ENCODE measurements at regions not wholly inside any gene's neighbourhood (a gene's known extent, or its start where the extent isn't known, plus 50 kb on each side); places are given as distances from the start of the nearest gene placed in this dataset.

- DNase-seq (ENCODE audit: low spot score), result no peak
Observed at GRCh38 chr19:33866696-33867095, 70.0 kb downstream of the KCTD15 start.

DNA sequence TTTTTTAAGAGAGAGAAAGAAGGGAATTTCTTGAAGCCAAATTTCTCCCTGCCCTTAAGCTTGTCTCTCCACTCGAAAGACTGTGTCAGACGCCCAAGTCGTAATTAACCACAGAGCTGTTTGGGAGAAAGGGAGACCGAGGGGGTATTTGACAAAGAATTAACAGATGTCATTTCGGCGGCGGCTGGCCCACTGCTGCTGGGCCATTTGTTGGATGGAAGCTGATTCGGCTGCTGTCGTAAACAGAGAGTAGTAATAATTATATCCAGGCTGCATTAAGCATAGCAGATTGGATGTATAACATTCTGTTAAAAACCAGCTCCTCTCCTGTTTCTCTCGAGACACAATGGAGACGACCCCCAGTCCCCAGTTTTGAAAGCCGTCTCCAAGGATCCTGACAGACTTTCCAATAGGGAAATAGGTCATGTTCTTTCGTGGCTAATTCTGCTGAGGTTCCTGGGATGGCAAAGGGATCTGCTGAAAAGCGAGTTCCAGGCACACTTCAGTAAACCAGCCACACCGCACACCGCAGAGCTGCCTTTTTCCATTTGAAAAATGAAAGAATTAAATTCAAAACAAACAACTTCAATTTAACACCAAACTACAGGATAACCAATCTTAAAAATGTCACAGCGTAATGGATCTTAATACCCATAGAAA is 71.5 kb downstream of the KCTD15 start:
- DNase-seq (ENCODE audit: low spot score), result no peak

- no peak for DNase-seq (ENCODE audit: low spot score)
Observed at GRCh38 chr19:33868788-33869412, 72.2 kb downstream of the KCTD15 start.

DNA sequence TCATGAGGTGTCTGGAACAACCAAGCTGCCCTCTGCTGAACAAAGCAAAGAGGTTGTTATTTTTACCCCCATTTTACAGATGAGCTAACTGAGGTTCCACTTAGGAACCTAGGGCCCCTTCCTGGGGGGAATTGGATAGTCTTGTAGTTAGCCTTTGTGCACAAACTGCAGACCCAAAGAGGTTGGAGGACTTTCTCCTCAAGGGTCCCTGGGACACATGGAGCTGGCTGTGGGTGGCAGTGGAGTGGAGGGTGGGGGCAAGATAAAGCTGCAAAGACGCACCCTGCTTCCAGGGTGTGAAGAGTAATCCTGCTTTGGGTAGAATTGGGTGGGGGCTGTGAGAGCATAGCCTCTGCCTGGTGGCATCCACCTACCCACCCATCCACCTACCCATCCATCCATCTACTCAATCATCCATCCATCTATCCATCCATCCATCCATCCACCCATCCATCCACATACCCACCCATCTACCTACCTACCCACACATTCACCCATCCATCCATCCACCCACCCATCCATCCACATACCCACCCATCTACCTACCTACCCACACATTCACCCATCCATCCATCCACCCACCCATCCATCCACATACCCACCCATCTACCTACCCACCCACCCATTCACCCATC is 73.7 kb downstream of the KCTD15 start:
- DNase-seq (ENCODE audit: low spot score), result peak; percentile 3

DNA sequence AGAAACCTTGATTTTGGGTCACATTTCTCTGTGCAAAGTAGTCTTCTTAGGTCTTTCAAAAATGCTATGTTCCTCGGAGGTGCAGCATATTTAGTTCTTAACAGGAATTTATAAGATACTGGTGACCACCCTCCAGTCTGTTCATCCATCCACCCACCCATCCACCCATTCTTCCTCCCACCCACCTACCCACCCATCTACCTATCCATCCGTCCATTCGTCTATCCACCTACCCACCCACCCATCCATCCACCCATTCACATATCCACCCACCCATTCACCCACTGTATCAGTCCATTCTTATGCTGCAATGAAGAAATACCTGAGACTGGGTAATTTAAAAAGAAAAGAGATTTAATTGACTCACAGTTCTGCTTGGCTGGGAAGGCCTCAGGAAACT is 74.9 kb downstream of the KCTD15 start:
- DNase-seq (ENCODE audit: low spot score), result no peak

GRCh38 chr19:33872445-33873320 is 76.0 kb downstream of the KCTD15 start:
- DNase-seq (ENCODE audit: low spot score), result peak; percentile 3

DNA sequence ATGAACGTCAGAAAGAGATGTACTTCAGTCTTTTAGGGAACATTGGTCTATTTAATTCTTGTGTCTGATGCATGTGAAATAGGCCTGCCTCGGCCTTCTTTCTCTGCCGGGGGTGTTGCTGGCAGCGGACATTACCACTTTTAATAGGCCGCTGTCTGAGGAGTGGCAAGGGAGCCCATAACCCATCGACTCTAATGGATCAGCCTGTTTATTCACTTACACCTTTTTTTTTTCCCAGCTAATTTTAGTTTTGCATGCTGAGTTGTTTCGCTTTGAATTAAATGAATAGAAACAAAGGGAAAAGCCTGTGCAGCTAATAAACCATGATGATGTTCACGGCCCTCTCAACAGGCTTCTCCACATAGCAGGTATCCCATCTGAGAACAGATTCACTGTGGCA is 78.4 kb downstream of the KCTD15 start:
- DNase-seq (ENCODE audit: low spot score), result no peak

DNA sequence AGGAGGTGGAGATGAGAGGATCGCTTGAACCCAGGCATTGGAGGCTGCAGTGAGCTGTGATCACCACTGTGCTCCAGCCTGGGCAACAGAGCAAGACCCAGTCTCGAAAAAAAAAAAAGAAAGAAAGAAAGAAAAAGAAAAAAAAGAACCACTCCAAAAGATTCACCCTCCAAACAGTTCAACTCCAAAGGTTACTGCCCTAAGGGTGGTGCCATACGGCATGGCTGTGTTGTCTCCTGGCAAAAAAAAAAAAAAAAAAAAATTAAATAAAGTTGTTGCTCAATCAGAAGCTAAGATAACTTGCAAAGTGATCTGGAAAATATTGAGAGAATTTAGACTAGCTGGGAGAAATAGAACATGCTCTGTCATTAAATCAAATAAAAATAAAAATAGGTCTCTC is 79.5 kb downstream of the KCTD15 start:
- DNase-seq (ENCODE audit: low spot score), result no peak

GRCh38 chr19:33878030-33878544 is 81.4 kb downstream of the KCTD15 start:
- no peak for DNase-seq (ENCODE audit: low spot score)

- DNase-seq (ENCODE audit: low spot score), result no peak
Observed at GRCh38 chr19:33878910-33879810, 82.5 kb downstream of the KCTD15 start.

- DNase-seq (ENCODE audit: low spot score), result peak; percentile 18
Observed at GRCh38 chr19:33879818-33880575, 83.3 kb downstream of the KCTD15 start.

- no peak for DNase-seq (ENCODE audit: low spot score)
Observed at GRCh38 chr19:33883859-33884519, 87.3 kb downstream of the KCTD15 start.

- no peak for DNase-seq (ENCODE audit: low spot score)
Observed at GRCh38 chr19:33885236-33885635, 88.6 kb downstream of the KCTD15 start.

DNA sequence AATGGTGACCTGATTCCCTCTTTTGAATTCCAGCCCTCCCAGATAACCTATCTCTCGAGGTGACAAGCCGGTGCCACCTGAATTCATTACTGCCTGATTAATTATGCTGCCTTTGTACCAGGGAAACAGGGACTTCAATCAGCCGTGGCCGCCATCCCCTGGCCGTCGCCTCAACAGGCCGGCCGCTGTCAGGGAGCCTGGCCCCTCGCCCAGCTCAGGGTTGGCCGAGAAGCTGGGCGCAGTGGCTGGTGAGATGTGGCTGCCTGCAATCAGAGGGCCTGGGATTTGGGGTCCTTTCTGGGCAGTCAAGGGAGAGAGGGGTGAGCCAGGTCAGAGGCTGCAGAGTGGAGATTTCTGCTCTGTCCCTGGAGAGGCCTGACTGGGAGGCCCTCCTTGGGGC is 91.2 kb downstream of the KCTD15 start:
- DNase-seq (ENCODE audit: low spot score), result peak; percentile 9

GRCh38 chr19:33888665-33889064 is 92.0 kb downstream of the KCTD15 start:
- DNase-seq (ENCODE audit: low spot score), result peak; percentile 5

GRCh38 chr19:33890569-33890968 is 93.9 kb downstream of the KCTD15 start:
- DNase-seq (ENCODE audit: low spot score), result no peak

- no peak for DNase-seq (ENCODE audit: low spot score)
Observed at GRCh38 chr19:33891773-33892172, 95.1 kb downstream of the KCTD15 start.

DNA sequence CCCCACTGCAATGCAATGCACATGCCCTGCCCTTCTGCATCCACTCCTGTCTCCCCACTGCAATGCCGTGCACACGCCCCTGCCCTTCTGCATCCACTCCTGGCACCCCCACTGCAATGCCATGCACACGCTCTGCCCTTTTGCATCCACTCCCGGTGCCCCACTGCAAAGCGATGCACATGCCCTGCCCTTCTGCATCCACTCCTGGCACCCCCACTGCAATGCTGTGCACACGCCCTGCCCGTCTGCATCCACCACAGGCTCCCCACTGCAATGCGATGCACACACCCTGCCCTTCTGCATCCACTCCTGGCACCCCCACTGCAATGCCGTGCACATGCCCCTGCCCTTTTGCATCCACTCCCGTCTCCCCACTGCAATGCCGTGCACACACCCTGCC is 98.1 kb downstream of the KCTD15 start:
- no peak for DNase-seq (ENCODE audit: low spot score)

DNA sequence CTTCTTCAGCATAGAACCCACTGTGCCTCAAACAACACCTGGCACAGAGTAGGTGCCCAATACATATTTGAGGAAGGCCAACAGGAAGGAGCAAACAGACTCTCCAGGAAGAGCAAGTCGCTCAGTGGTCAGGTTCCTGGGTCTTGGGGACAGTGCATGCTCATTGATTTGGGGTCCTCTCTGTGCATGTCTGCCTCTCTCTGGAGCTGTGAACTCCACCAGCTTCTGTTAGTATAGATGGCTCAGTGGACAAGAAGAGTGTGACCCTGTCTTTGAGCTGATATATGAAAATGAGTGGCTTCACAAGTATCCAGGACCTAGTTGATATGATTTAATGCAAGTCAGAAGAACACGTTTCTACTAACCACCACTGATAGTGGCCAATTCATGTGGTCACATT is 98.7 kb downstream of the KCTD15 start:
- no peak for DNase-seq (ENCODE audit: low spot score)

GRCh38 chr19:33898062-33898677 is 101.5 kb downstream of the KCTD15 start:
- DNase-seq (ENCODE audit: low spot score), result no peak
